ENCODE measurements at regions not wholly inside any gene's neighbourhood (a gene's known extent, or its start where the extent isn't known, plus 50 kb on each side); places are given as distances from the start of the nearest gene placed in this dataset.

GRCh38 chr1:221944247-221944870 lies 202.5 kb upstream of the DUSP10 start:
- intact Hi-C loops (cut with DNase I; ENCODE audit: low total_unique reads), result no loop called here
- Histone ChIP-seq H3K4me3 (no peak overlapping the region), H3K27ac (no peak overlapping the region), H3K27me3 (no peaks in the 10 kb centered on the region), H3K9me3 (no peaks in the 10 kb centered on the region), H3K36me3 (no peaks in the 10 kb centered on the region), H3K4me1 (no peaks in the 10 kb centered on the region)
- no peak for TF ChIP-seq CTCF (IDR thresholded peaks at IDR 0.05)
- no peak for DNase-seq

GRCh38 chr1:221940631-221941030 lies 198.7 kb upstream of the DUSP10 start:
- DNase-seq, result no peak
- Histone ChIP-seq H3K9me3 (no peaks in the 10 kb centered on the region), H3K27ac (no peak overlapping the region), H3K4me1 (no peaks in the 10 kb centered on the region), H3K27me3 (no peaks in the 10 kb centered on the region), H3K36me3 (no peaks in the 10 kb centered on the region), H3K4me3 (no peak overlapping the region)
- TF ChIP-seq CTCF (IDR thresholded peaks at IDR 0.05) (no peak), POLR2A (IDR thresholded peaks at IDR 0.05) (no peak)
- intact Hi-C loops (cut with DNase I; ENCODE audit: low total_unique reads), result no loop called here

GRCh38 chr1:221939607-221940006 lies 197.7 kb upstream of the DUSP10 start:
- Histone ChIP-seq H3K27me3 (no peaks in the 10 kb centered on the region), H3K4me3 (no peak overlapping the region), H3K27ac (no peak overlapping the region), H3K36me3 (no peaks in the 10 kb centered on the region), H3K4me1 (no peaks in the 10 kb centered on the region), H3K9me3 (no peaks in the 10 kb centered on the region)
- no peak for TF ChIP-seq POLR2A (IDR thresholded peaks at IDR 0.05)
- no peak for TF ChIP-seq CTCF (IDR thresholded peaks at IDR 0.05)
- DNase-seq, result no peak
- intact Hi-C loops (cut with DNase I; ENCODE audit: low total_unique reads), result no loop called here

GRCh38 chr1:221937155-221937953 lies 195.5 kb upstream of the DUSP10 start:
- H3K4me1 ChIP-seq, result no peaks in the 10 kb centered on the region
- H3K36me3 ChIP-seq, result no peaks in the 10 kb centered on the region
- intact Hi-C loops (cut with DNase I; ENCODE audit: low total_unique reads), result no loop called here
- no peak for DNase-seq
- no peak for TF ChIP-seq POLR2A (IDR thresholded peaks at IDR 0.05)
- no peak for TF ChIP-seq CTCF (IDR thresholded peaks at IDR 0.05)
- H3K27ac ChIP-seq, result no peak overlapping the region
- H3K9me3 ChIP-seq, result no peaks in the 10 kb centered on the region
- no peak overlapping the region for H3K4me3 ChIP-seq
- H3K27me3 ChIP-seq, result no peaks in the 10 kb centered on the region

GRCh38 chr1:221933814-221934213 lies 191.9 kb upstream of the DUSP10 start:
- DNase-seq, result no peak
- H3K4me3 ChIP-seq, result no peak overlapping the region

More at GRCh38 chr1:221933814-221934213, 191.9 kb upstream of the DUSP10 start:
- no peaks in the 10 kb centered on the region for H3K27me3 ChIP-seq
- intact Hi-C loops (cut with DNase I; ENCODE audit: low total_unique reads), result no loop called here
- no peak overlapping the region for H3K27ac ChIP-seq
- no peak for TF ChIP-seq POLR2A (IDR thresholded peaks at IDR 0.05)
- no peaks in the 10 kb centered on the region for H3K36me3 ChIP-seq
- no peaks in the 10 kb centered on the region for H3K9me3 ChIP-seq
- no peaks in the 10 kb centered on the region for H3K4me1 ChIP-seq

All from uterus (tissue), 3 donors.